ENCODE measurements at regions not wholly inside any gene's neighbourhood (a gene's known extent, or its start where the extent isn't known, plus 50 kb on each side); places are given as distances from the start of the nearest gene placed in this dataset.

GRCh38 chr4:173862754-173863153 is 332.7 kb upstream of the HAND2 start:
- TF ChIP-seq, protein P1, sequence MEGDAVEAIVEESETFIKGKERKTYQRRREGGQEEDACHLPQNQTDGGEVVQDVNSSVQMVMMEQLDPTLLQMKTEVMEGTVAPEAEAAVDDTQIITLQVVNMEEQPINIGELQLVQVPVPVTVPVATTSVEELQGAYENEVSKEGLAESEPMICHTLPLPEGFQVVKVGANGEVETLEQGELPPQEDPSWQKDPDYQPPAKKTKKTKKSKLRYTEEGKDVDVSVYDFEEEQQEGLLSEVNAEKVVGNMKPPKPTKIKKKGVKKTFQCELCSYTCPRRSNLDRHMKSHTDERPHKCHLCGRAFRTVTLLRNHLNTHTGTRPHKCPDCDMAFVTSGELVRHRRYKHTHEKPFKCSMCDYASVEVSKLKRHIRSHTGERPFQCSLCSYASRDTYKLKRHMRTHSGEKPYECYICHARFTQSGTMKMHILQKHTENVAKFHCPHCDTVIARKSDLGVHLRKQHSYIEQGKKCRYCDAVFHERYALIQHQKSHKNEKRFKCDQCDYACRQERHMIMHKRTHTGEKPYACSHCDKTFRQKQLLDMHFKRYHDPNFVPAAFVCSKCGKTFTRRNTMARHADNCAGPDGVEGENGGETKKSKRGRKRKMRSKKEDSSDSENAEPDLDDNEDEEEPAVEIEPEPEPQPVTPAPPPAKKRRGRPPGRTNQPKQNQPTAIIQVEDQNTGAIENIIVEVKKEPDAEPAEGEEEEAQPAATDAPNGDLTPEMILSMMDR (IDR thresholded peaks at IDR 0.05 in 2 of 3, conservative IDR thresholded peaks at IDR 0.05 in 1 of 3; ENCODE audit: borderline replicate concordance in 1 of 3, insufficient read depth in 1 of 3, low read depth in 2 of 3, low read length in 2 of 3) = no peak
- TF ChIP-seq CEBPB (IDR thresholded peaks at IDR 0.05; ENCODE audit: low read depth) (no peak), FOSL1 (IDR thresholded peaks at IDR 0.05; ENCODE audit: low read depth) (no peak), ZNF274 (IDR thresholded peaks at IDR 0.05; ENCODE audit: low read depth, low read length) (no peak), SIN3A (IDR thresholded peaks at IDR 0.05; ENCODE audit: low read depth) (no peak), JUND (IDR thresholded peaks at IDR 0.05) (no peak), EZH2 (IDR thresholded peaks at IDR 0.05) (no peak), POLR2A (IDR thresholded peaks at IDR 0.05; ENCODE audit: borderline replicate concordance, extremely low read depth, insufficient read depth, insufficient read length) (no peak), POLR2AphosphoS5 (IDR thresholded peaks at IDR 0.05; ENCODE audit: low read depth, low read length) (no peak)
- TF ChIP-seq, protein P2, sequence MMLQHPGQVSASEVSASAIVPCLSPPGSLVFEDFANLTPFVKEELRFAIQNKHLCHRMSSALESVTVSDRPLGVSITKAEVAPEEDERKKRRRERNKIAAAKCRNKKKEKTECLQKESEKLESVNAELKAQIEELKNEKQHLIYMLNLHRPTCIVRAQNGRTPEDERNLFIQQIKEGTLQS (IDR thresholded peaks at IDR 0.05) = no peak
